NCI-H2171 treated with DMSO at 0.1 percent for 48 hours (cell line): ENCODE measurements at regions not wholly inside any gene's neighbourhood (a gene's known extent, or its start where the extent isn't known, plus 50 kb on each side); places are given as distances from the start of the nearest gene placed in this dataset.
"Not testable (repeated sequence)": the region's sequence is repeated elsewhere in the genome, so short reads cannot be mapped to it uniquely, and the experiment has no call there.

Experiments
- DNase-seq: peaks from one replicate; lab custom pipeline; 2025; lab: John Stamatoyannopoulos, UW

DNA sequence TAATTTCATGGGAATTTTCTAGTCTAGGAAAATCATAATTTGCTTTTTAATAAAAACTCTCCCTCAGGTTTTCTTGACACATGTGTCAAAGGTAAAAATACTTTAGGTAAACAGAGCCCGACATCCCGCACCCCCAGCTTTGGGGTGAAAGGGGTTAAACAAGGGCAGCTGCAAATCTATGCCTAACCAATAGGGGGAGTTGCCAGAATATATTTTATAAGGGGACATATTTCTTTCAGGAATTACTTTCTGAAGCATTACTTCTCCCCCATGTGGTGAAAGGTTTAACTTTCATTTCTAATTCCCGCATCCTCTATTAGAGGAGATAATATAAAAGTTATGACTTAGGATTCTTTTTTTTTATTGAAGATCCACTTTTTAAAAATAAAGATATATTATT lies 53.9 kb upstream of the HEPH start:
- DNase-seq: peak; percentile 23

DNA sequence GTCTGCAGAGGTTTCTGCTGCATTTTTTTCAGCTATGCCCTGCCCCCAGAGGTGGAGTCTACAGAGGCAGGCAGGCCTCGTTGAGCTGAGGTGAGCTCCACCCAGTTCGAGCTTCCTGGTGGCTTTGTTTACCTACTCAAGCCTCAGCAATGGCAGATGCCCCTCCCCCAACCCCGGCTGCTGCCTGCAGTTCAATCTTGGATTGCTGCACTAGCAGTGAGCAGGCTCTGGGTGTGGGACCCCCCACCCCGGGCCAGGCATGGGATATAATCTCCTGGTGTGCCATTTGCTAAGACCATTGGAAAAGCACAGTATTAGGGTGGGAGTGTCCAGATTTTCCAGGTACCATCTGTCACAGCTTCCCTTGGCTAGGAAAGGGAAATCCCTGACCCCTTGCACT lies 56.2 kb upstream of the HEPH start:
- not testable (repeated sequence) for DNase-seq

DNA sequence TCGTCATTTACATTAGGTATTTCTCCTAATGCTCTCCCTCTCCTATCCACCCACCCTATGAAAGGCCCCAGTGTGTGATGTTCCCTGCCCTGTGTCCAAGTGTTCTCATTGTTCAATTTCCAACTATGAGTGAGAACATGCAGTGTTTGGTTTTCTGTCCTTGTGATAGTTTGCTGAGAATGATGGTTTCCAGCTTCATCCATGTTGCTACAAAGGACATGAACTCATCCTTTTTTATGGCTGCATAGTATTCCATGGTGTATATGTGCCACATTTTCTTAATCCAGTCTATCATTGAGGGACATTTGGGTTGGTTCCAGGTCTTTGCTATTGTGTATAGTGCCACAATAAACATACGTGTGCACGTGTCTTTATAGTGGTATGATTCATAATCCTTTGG lies 61.6 kb upstream of the HEPH start:
- not testable (repeated sequence) for DNase-seq

DNA sequence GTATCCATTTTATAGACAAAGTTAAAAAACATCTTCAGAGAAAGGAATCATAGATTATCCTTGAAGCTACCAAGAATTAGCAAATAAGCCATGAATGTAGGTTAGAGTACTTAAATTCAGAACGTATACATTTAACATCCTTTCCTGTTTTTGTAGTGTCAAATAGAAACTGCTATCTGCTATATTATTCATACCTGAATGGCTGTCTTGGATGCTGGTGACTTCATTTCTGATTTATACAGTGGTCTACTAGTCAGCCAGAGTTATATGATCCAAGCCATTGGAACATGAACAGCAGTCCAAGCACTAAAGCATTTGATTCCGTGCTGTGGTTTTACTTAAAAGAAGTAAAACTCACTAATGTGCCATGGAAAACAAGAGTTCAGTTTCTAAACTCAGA lies 58.3 kb upstream of the VSIG4 start:
- DNase-seq: no peak

DNA sequence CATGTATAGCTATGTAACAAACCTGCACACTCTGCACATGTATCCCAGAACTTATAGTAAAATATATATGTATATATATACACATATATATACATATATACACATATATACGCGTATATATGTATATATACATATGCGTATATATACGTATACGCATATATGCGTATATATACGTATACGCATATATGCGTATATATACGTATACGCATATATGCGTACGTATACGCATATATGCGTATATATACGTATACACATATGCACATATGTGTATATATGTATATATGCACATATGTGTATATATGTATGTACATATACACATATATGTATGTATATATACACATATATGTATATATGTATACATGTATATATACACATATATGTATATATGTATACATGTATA lies 57.1 kb upstream of the VSIG4 start:
- DNase-seq: not testable (repeated sequence)

DNA sequence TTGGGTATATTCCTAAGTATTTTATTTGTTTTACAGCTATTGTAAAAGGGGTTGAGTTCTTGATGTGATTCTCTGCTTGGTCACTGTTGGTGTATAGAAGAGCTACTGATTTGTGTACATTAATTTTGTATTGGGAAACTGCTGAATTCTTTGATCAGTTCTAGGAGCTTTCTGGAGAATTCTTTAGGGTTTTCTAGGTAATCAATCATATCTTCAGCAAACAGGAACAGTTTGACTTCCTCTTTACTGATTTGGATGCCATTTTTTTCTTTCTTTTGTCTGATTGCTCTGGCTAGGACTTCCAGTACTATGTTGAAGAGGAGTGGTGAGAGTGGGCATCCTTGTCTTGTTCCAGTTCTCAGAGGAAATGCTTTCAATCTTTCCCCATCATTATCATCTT lies 50.1 kb upstream of the VSIG4 start:
- not testable (repeated sequence) for DNase-seq
